ENCODE measurements at regions not wholly inside any gene's neighbourhood (a gene's known extent, or its start where the extent isn't known, plus 50 kb on each side); places are given as distances from the start of the nearest gene placed in this dataset.

DNA sequence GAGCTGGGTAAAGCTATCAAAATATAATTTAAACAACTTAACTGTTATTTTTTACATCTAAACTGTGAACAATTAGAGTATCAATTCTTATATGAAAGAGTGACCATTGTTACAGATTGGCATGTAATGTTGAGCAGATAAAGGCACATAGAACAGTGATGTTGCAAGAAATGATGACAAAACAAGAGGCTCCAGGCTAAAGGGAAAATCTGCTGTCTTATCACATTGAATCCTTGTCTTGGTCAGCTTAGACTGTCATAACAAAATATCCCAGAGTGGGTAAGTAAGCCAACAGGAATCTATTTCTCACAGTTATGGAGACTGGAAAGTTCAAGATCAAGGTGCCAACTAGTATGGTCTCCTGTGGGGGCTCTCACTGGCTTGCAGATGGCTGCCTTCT is 154.1 kb upstream of the PPP3CA start:
- no peak for TF ChIP-seq EZH2 (IDR thresholded peaks at IDR 0.05; ENCODE audit: low read length, missing control alignments)
- TF ChIP-seq, protein P1, sequence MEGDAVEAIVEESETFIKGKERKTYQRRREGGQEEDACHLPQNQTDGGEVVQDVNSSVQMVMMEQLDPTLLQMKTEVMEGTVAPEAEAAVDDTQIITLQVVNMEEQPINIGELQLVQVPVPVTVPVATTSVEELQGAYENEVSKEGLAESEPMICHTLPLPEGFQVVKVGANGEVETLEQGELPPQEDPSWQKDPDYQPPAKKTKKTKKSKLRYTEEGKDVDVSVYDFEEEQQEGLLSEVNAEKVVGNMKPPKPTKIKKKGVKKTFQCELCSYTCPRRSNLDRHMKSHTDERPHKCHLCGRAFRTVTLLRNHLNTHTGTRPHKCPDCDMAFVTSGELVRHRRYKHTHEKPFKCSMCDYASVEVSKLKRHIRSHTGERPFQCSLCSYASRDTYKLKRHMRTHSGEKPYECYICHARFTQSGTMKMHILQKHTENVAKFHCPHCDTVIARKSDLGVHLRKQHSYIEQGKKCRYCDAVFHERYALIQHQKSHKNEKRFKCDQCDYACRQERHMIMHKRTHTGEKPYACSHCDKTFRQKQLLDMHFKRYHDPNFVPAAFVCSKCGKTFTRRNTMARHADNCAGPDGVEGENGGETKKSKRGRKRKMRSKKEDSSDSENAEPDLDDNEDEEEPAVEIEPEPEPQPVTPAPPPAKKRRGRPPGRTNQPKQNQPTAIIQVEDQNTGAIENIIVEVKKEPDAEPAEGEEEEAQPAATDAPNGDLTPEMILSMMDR (conservative IDR thresholded peaks at IDR 0.05 in 1 of 2, IDR thresholded peaks at IDR 0.05 in 1 of 2; ENCODE audit: low read depth in 1 of 2, low read length in 2 of 2): no peak
